GM12878 (cell line): ENCODE measurements at regions not wholly inside any gene's neighbourhood (a gene's known extent, or its start where the extent isn't known, plus 50 kb on each side); places are given as distances from the start of the nearest gene placed in this dataset.

Experiments
- ATAC-seq: fragments of 200-7000 bp; cut with Tn5 transposase; 3 replicates; pipeline ENCODE4 v1.9.1; 2020; ENCODE audit warnings: mild to moderate bottlenecking, moderate library complexity
- BruUV-seq: library from RNA; stranded (reverse); fragments of 400-500 nt; replicated peaks from 2 replicates; lab custom pipeline; 2021; lab: Mats Ljungman, UMichigan
- CTCF ChIA-PET: fragments of 300-600 bp; sonication (Branson Sonifier 250); formaldehyde crosslinking; extraction: SDS; loops from one replicate; lab custom pipeline; 2021; ENCODE audit warnings: inconsistent platforms; lab: Yijun Ruan, JAX
- POLR2A ChIA-PET: fragments of 350-600 bp; formaldehyde crosslinking; extraction: SDS; loops from one replicate; lab custom pipeline; 2021; ENCODE audit warnings: inconsistent platforms; lab: Charles Lee
- RAD21 ChIA-PET: fragments of 300-600 bp; sonication (Branson Sonifier 250); formaldehyde crosslinking; loops from one replicate; lab custom pipeline; 2023; ENCODE audit warnings: antibody characterized with exemption; ENCODE audit not compliant: unreplicated experiment; lab: Charles Lee
- SMC1A ChIA-PET: fragments of 300-600 bp; sonication (Branson Sonifier 250); formaldehyde crosslinking; loops from one replicate; lab custom pipeline; 2023; ENCODE audit not compliant: unreplicated experiment, uncharacterized antibody; lab: Charles Lee
- DNase-seq: peaks from one replicate; pipeline ENCODE4 v3.0.0-alpha.2; 2011; ENCODE audit warnings: low read depth, low spot score
- FAIRE-seq: peaks from 3 replicates; lab custom pipeline; 2011; peaks lifted over from hg19 to GRCh38; lab: Jason Lieb, UNC
- H2AFZ ChIP-seq: 2 replicates; pipeline ENCODE4 v1.6.0; 2011; ENCODE audit warnings: low read depth, low read length, control low read depth; ENCODE audit not compliant: control insufficient read depth
- H3K27ac ChIP-seq: 2 replicates; pipeline ENCODE4 v1.5.1; 2011; ENCODE audit warnings: control low read depth; ENCODE audit not compliant: control insufficient read depth, insufficient read depth
- H3K27me3 ChIP-seq, 2 experiments: replicated peaks in 1 of 2; 2 replicates each; pipeline versions ENCODE4 v1.6.0 to v1.6.1; 2011; ENCODE audit warnings: low read length in 1 of 2; ENCODE audit not compliant: control insufficient read depth in 2 of 2, insufficient read depth in 2 of 2
- H3K36me3 ChIP-seq, 2 experiments: 2 replicates each; pipeline ENCODE4 v1.5.1; 2011; ENCODE audit warnings: low read length in 1 of 2; ENCODE audit not compliant: control insufficient read depth in 2 of 2, insufficient read depth in 2 of 2
- H3K4me1 ChIP-seq: 2 replicates; pipeline ENCODE4 v1.6.1; 2011; ENCODE audit warnings: mild to moderate bottlenecking, low read length, moderate library complexity, mixed read lengths; ENCODE audit not compliant: control insufficient read depth, insufficient read depth
- H3K4me2 ChIP-seq: 2 replicates; pipeline ENCODE4 v1.6.0; 2011; ENCODE audit warnings: control low read depth; ENCODE audit not compliant: control insufficient read depth, insufficient read depth
- H3K4me3 ChIP-seq: fragments of 200-600 bp; sonication (generic); 2 replicates; pipeline ENCODE4 v1.5.1; 2016
- H3K79me2 ChIP-seq: 2 replicates; pipeline ENCODE4 v1.6.0; 2011; ENCODE audit warnings: low read length; ENCODE audit not compliant: control insufficient read depth, insufficient read depth
- H3K9ac ChIP-seq: 2 replicates; pipeline ENCODE4 v1.8.0; 2011; ENCODE audit warnings: low read length, control low read depth, mixed read lengths; ENCODE audit not compliant: control insufficient read depth, insufficient read depth
- H3K9me3 ChIP-seq: replicated peaks from 3 replicates; pipeline ENCODE4 v1.5.1; 2011; ENCODE audit warnings: mild to moderate bottlenecking, low read length; ENCODE audit not compliant: control insufficient read depth, insufficient read depth
- H4K20me1 ChIP-seq: 2 replicates; pipeline ENCODE4 v1.6.0; 2011; ENCODE audit not compliant: control insufficient read depth, insufficient read depth
- BCL3 ChIP-seq: IDR thresholded peaks from 2 replicates; pipeline ENCODE4 v1.6.1; 2011; ENCODE audit warnings: borderline replicate concordance, low read depth, mild to moderate bottlenecking, moderate library complexity, low read length; ENCODE audit not compliant: insufficient read depth, poor library complexity, severe bottlenecking
- BMI1 ChIP-seq: fragments of 450-650 bp; IDR thresholded peaks from 2 replicates; pipeline ENCODE4 v1.6.1; 2016; ENCODE audit warnings: mild to moderate bottlenecking, moderate library complexity, borderline replicate concordance
- EP300 ChIP-seq, 2 experiments: fragments of 150-350 bp in 1 of 2; IDR thresholded peaks; 2 replicates each; pipeline ENCODE4 v1.6.1; 2011 to 2012; ENCODE audit warnings: low read depth in 2 of 2, low read length in 2 of 2, borderline replicate concordance in 1 of 2, improper control_type of control experiment in 1 of 2, inconsistent platforms in 1 of 2; ENCODE audit not compliant: control insufficient read depth in 1 of 2
- MTA3 ChIP-seq: IDR thresholded peaks from 2 replicates; pipeline ENCODE4 v1.6.1; 2012; ENCODE audit warnings: low read length, inconsistent platforms, borderline replicate concordance
- SRF ChIP-seq, 2 experiments: IDR thresholded peaks; 2 replicates each; pipeline ENCODE4 v1.6.1; 2011; ENCODE audit warnings: low read depth in 2 of 2, low read length in 2 of 2, mild to moderate bottlenecking in 1 of 2, moderate library complexity in 1 of 2
- YY1 ChIP-seq: IDR thresholded peaks from 2 replicates; pipeline ENCODE4 v1.6.1; 2011; ENCODE audit warnings: low read depth, mild to moderate bottlenecking, low read length
- WGBS: methylation state at CpG from one replicate; pipeline ENCODE4 v1.1.6; 2016; ENCODE audit warnings: low lambda C conversion rate; ENCODE audit not compliant: insufficient replicate concordance, insufficient coverage; ENCODE audit errors: missing lambda C conversion rate; 5-methylcytosine and 5-hydroxymethylcytosine counted together
- in situ Hi-C: fragments of 300-500 bp; cut with MboI; formaldehyde crosslinking; loops from 9 replicates; pipeline ENCODE4 v1.14.3; 2018; ENCODE audit warnings: mixed read lengths
- intact Hi-C: fragments of 100-400 bp; cut with micrococcal nuclease; formaldehyde crosslinking; loops from one replicate; pipeline ENCODE4 v1.14.2; 2022; ENCODE audit not compliant: unreplicated experiment
- TF ChIP-seq, protein P1 (sequence below): fragments of 450-650 bp; IDR thresholded peaks from 2 replicates; pipeline ENCODE4 v1.6.1; 2017; ENCODE audit warnings: mild to moderate bottlenecking, moderate library complexity
- TF ChIP-seq, protein P2 (sequence below): fragments of 450-650 bp; formaldehyde crosslinking; IDR thresholded peaks from 2 replicates; pipeline ENCODE4 v1.4.0; 2022; ENCODE audit warnings: mild to moderate bottlenecking, moderate library complexity

GRCh38 chr6:140077827-140078560, 703.5 kb upstream of the CITED2 start (continued):
- no peak for TF ChIP-seq BCL3
- TF ChIP-seq, protein P1, sequence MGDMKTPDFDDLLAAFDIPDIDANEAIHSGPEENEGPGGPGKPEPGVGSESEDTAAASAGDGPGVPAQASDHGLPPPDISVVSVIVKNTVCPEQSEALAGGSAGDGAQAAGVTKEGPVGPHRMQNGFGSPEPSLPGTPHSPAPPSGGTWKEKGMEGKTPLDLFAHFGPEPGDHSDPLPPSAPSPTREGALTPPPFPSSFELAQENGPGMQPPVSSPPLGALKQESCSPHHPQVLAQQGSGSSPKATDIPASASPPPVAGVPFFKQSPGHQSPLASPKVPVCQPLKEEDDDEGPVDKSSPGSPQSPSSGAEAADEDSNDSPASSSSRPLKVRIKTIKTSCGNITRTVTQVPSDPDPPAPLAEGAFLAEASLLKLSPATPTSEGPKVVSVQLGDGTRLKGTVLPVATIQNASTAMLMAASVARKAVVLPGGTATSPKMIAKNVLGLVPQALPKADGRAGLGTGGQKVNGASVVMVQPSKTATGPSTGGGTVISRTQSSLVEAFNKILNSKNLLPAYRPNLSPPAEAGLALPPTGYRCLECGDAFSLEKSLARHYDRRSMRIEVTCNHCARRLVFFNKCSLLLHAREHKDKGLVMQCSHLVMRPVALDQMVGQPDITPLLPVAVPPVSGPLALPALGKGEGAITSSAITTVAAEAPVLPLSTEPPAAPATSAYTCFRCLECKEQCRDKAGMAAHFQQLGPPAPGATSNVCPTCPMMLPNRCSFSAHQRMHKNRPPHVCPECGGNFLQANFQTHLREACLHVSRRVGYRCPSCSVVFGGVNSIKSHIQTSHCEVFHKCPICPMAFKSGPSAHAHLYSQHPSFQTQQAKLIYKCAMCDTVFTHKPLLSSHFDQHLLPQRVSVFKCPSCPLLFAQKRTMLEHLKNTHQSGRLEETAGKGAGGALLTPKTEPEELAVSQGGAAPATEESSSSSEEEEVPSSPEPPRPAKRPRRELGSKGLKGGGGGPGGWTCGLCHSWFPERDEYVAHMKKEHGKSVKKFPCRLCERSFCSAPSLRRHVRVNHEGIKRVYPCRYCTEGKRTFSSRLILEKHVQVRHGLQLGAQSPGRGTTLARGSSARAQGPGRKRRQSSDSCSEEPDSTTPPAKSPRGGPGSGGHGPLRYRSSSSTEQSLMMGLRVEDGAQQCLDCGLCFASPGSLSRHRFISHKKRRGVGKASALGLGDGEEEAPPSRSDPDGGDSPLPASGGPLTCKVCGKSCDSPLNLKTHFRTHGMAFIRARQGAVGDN: no peak
- no peak for TF ChIP-seq EP300 (IDR thresholded peaks at IDR 0.05; ENCODE audit: borderline replicate concordance in 1 of 2, control insufficient read depth in 1 of 2, low read depth in 2 of 2, low read length in 2 of 2)
- TF ChIP-seq, all 136 proteins: peak for 0

DNA sequence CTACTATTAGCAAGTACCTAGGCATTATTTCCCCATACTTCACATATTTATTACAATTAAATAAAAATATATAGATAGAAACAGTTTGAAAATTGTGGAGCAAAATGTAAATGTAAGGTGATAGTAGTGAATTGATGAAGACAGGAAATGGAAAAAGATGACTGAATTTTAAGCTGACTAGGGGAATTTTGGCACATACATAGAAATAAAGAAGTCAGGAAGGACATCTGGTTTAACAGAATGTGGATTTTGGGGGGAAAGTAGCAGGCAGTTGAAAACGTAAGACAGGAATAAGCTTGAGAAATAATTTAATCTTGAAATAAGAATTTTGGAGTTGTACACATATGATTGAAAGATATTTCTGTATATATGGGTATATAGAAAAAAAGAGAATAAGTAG, 701.7 kb upstream of the CITED2 start:
- Histone ChIP-seq H3K27ac (no peak overlapping the region), H3K27me3 (no peaks in the 10 kb centered on the region), H3K9me3 (no peaks in the 10 kb centered on the region), H3K4me1 (no peaks in the 10 kb centered on the region), H3K4me3 (no peak overlapping the region), H2AFZ (no peak overlapping the region), H3K36me3 (no peaks in the 10 kb centered on the region), H3K9ac (no peak overlapping the region), H3K4me2 (no peak overlapping the region), H3K79me2 (no peaks in the 10 kb centered on the region), H4K20me1 (no peaks in the 10 kb centered on the region)
- no TSS peak for BruUV-seq
- intact Hi-C loops (no loop called here), in situ Hi-C loops (no loop called here)
- DNase-seq: no peak
- FAIRE-seq: no peak
- WGBS: 0% methylated on average over 1 of the region's 1 CpG
- RAD21 ChIA-PET: no interaction called here
- TF ChIP-seq SRF (IDR thresholded peaks at IDR 0.05; ENCODE audit: low read depth in 2 of 2, low read length in 2 of 2) (no peak), MTA3 (no peak), BMI1 (no peak), YY1 (no peak)
- TF ChIP-seq, protein P2, sequence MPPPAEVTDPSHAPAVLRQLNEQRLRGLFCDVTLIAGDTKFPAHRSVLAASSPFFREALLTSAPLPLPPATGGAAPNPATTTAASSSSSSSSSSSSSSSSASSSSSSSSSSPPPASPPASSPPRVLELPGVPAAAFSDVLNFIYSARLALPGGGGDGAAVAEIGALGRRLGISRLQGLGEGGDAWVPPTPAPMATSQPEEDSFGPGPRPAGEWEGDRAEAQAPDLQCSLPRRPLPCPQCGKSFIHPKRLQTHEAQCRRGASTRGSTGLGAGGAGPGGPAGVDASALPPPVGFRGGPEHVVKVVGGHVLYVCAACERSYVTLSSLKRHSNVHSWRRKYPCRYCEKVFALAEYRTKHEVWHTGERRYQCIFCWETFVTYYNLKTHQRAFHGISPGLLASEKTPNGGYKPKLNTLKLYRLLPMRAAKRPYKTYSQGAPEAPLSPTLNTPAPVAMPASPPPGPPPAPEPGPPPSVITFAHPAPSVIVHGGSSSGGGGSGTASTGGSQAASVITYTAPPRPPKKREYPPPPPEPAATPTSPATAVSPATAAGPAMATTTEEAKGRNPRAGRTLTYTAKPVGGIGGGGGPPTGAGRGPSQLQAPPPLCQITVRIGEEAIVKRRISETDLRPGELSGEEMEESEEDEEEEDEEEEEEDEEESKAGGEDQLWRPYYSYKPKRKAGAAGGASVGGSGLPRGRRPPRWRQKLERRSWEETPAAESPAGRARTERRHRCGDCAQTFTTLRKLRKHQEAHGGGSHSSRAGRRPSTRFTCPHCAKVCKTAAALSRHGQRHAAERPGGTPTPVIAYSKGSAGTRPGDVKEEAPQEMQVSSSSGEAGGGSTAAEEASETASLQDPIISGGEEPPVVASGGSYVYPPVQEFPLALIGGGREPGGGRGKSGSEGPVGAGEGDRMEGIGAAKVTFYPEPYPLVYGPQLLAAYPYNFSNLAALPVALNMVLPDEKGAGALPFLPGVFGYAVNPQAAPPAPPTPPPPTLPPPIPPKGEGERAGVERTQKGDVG (CRISPR knock-in tag): no peak
- CTCF ChIA-PET: interaction anchor here (0.9 to 1.2 kb wide), 2 partner anchors 10 to 23 kb away, joined by 3 read pairs; no protein-coding TSS in a partner anchor
- POLR2A ChIA-PET: no interaction called here
- no peak for ATAC-seq
- SMC1A ChIA-PET: interaction anchor here (1.0 to 1.3 kb wide), 3 partner anchors 11 to 20 kb away, joined by 3 to 4 read pairs (median 3); no protein-coding TSS in a partner anchor
